EH (cell line): ENCODE measurements at regions not wholly inside any gene's neighbourhood (a gene's known extent, or its start where the extent isn't known, plus 50 kb on each side); places are given as distances from the start of the nearest gene placed in this dataset.

Experiments
- DNase-seq: peaks from one replicate; pipeline ENCODE4 v3.0.0-alpha.2; 2015; ENCODE audit warnings: low read depth

DNA sequence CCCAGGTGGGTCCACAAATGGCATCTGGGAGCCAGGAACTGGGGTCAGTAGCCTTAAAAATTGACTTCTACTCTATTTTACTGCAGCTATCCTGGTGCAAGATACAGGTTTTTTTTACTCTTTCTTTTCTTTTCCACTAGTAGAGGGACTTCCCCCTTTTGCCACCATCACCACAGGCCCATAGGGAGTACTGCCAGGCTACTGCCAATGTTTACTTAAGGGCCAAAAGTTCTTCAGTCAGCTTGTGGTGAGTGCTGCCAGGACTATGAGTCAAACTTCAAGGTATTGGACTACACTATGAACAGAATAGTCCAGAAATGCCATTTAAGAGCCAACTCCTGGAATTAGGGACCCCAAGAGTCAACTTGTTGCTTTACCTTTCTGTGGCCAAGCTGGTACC is 94.7 kb downstream of the EDA2R start:
- DNase-seq = no peak

DNA sequence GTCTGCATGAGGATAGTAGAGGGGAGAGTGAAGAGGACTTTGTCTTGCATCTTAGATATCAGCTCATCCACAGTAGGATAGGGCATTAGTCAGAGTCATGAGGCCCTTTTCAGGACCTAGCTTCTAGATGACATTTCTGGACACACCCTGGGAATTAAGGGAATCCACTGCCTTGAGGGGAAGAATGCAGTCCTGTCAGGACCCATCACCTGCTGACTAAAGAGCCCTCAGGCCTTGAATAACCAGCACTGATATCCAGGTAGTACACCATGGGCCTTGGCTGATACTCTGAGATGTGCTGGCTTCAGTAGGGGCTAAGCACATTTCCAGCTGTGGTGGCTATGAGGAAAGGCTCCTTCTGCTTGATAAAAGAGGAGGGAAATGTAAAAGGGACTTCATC is 134.4 kb downstream of the EDA2R start:
- DNase-seq = no peak

DNA sequence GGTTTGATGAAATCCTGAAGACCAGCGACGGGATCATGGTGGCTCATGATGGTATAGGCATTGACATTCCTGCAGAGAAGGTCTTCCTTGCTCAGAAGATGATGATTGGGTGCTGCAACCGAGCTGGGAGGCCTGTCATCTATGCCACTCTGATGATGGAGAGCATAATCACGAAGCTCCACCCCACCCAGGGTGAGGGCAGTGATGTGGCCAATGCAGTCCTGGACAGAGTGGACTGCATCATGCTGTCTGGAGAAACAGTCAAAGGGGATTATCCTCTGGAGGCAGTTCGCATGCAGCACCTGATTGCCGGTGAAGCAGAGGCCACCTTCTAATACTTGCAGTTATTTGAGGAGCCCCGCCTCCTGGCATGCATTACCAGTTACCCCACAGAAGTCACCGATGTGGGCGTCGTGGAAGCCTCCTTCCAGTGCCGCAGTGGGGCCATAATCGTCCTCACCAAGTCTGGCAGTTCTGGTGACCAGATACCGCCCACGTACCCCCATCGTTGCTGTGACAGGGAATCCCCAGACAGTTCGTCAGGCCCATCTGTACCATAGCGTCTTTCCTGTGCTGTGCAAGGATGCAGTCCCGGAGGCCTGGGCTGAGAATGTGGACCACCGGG is 140.1 kb downstream of the EDA2R start:
- no peak for DNase-seq

DNA sequence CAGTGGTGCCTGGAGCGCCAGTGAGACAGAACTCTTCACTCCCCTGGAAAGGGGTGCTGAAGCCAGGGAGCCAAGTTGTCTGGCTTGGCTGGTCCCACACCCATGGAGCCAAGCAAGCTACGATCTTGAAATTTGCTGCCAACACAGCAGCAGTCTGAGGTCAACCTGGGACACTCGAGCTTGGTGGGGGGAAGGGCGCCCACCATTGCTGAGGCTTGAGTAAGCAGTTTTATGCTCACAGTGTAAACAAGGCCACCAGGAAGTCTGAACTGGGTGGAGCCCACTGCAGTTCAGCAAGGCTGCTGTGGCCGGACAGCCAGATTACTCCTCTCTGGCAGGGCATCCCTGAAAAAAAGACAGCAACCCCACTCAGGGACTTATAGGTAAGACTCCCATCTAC is 149.5 kb downstream of the EDA2R start:
- DNase-seq = peak; percentile 35
